Uterus (tissue), 3 donors: ENCODE measurements at regions not wholly inside any gene's neighbourhood (a gene's known extent, or its start where the extent isn't known, plus 50 kb on each side); places are given as distances from the start of the nearest gene placed in this dataset.
"Not testable (repeated sequence)": the region's sequence is repeated elsewhere in the genome, so short reads cannot be mapped to it uniquely, and the experiment has no call there.

ENCODE experiments used
- DNase-seq, 2 donors: peaks; one replicate each; pipeline ENCODE4 v3.0.0-alpha.2; 2019 to 2020
- H3K27ac ChIP-seq, 2 donors: fragments of 200-600 bp; sonication (generic); 1 replicate in 1 of 2; 2 replicates in 1 of 2; pipeline ENCODE4 v1.5.1; 2016 to 2018
- H3K27me3 ChIP-seq, 2 donors: fragments of 200-600 bp; sonication (generic); one replicate each; pipeline ENCODE4 v1.5.1; 2018 to 2019; ENCODE audit warnings: control low read depth in 1 of 2
- H3K36me3 ChIP-seq, 2 donors: fragments of 200-600 bp; sonication (generic); one replicate each; pipeline ENCODE4 v1.5.1; 2019; ENCODE audit warnings: control low read depth in 1 of 2
- H3K4me1 ChIP-seq, 2 donors: fragments of 200-600 bp; sonication (generic); one replicate each; pipeline ENCODE4 v1.5.1; 2018 to 2019; ENCODE audit warnings: control low read depth in 1 of 2
- H3K4me3 ChIP-seq, 2 donors: fragments of 200-600 bp; sonication (generic); 1 replicate in 1 of 2; 2 replicates in 1 of 2; pipeline ENCODE4 v1.5.1; 2018 to 2019; ENCODE audit warnings: mild to moderate bottlenecking in 1 of 2
- H3K9me3 ChIP-seq, 2 donors: fragments of 200-600 bp; sonication (generic); one replicate each; pipeline ENCODE4 v1.5.1; 2019; ENCODE audit warnings: control low read depth in 1 of 2
- CTCF ChIP-seq, 4 experiments: fragments of 200-600 bp in 2 of 4; fragments of 450-650 bp in 2 of 4; sonication (generic) in 2 of 4; IDR thresholded peaks; one replicate each; pipeline ENCODE4 v1.5.1; 2016 to 2019; ENCODE audit warnings: antibody characterized with exemption in 4 of 4, mild to moderate bottlenecking in 2 of 4, moderate library complexity in 1 of 4
- POLR2A ChIP-seq, 2 donors: fragments of 450-650 bp; IDR thresholded peaks; one replicate each; pipeline ENCODE4 v1.6.1; 2016; ENCODE audit warnings: antibody characterized with exemption in 2 of 2, mild to moderate bottlenecking in 1 of 2, moderate library complexity in 1 of 2
- intact Hi-C: fragments of 100-400 bp; cut with DNase I; formaldehyde crosslinking; loops from one replicate; pipeline ENCODE4 v1.15.1; 2023; ENCODE audit warnings: low total_unique reads
- donor health status: DM: yes; HTN: yes; CAD: no.

GRCh38 chr6:76881414-76881813 lies 581.9 kb downstream of the HTR1B start:
- H3K4me3 ChIP-seq: no peak overlapping the region
- TF ChIP-seq CTCF (IDR thresholded peaks at IDR 0.05) (no peak), POLR2A (IDR thresholded peaks at IDR 0.05) (no peak)
- H3K4me1 ChIP-seq: no peaks in the 10 kb centered on the region
- no peaks in the 10 kb centered on the region for H3K9me3 ChIP-seq
- H3K36me3 ChIP-seq: no peaks in the 10 kb centered on the region
- H3K27ac ChIP-seq: no peak overlapping the region
- no peaks in the 10 kb centered on the region for H3K27me3 ChIP-seq
- intact Hi-C loops: no loop called here
- DNase-seq: no peak

DNA sequence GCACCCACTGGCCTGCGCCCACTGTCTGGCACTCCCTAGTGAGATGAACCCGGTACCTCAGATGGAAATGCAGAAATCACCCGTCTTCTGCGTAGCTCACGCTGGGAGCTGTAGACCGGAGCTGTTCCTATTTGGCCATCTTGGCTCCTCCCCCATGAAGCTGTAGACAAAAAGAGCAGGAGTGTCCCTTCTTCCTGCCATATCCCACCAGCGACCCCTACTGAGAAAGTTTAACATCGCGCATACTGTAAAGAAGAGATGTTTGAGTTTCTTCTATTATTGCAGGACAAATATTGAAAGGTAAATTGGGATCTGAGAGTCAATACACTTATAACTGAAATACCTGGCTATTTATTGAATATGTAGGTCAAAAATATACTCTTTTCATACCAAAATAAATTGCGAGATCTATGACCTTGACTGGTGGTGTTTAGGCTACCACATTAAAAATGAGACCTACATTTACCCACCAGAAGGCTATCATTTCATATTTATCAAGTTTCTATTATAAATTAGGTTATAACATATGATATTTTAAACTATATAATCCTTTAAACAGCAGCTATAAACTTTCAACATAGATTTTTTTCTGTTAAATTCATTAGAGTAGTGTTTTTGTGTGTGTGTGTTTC lies 586.3 kb downstream of the HTR1B start:
- TF ChIP-seq CTCF (IDR thresholded peaks at IDR 0.05) (no peak), POLR2A (IDR thresholded peaks at IDR 0.05) (no peak)
- no peak overlapping the region for H3K4me3 ChIP-seq
- no peaks in the 10 kb centered on the region for H3K27me3 ChIP-seq
- no peak for DNase-seq
- H3K36me3 ChIP-seq: no peaks in the 10 kb centered on the region
- no peaks in the 10 kb centered on the region for H3K4me1 ChIP-seq
- H3K27ac ChIP-seq: no peak overlapping the region
- H3K9me3 ChIP-seq: no peaks in the 10 kb centered on the region
- intact Hi-C loops: no loop called here

GRCh38 chr6:76876430-76876829 lies 586.9 kb downstream of the HTR1B start:
- H3K36me3 ChIP-seq, H3K4me3 ChIP-seq, H3K27ac ChIP-seq, H3K9me3 ChIP-seq, H3K4me1 ChIP-seq, intact Hi-C loops, DNase-seq, H3K27me3 ChIP-seq: not testable (repeated sequence)

GRCh38 chr6:76867182-76867581 lies 596.1 kb downstream of the HTR1B start:
- Histone ChIP-seq H3K9me3 (no peaks in the 10 kb centered on the region), H3K36me3 (no peaks in the 10 kb centered on the region), H3K4me3 (no peak overlapping the region), H3K27me3 (no peaks in the 10 kb centered on the region), H3K27ac (no peak overlapping the region), H3K4me1 (no peaks in the 10 kb centered on the region)
- intact Hi-C loops: no loop called here
- TF ChIP-seq CTCF (IDR thresholded peaks at IDR 0.05): no peak
- no peak for TF ChIP-seq POLR2A (IDR thresholded peaks at IDR 0.05)
- DNase-seq: no peak

DNA sequence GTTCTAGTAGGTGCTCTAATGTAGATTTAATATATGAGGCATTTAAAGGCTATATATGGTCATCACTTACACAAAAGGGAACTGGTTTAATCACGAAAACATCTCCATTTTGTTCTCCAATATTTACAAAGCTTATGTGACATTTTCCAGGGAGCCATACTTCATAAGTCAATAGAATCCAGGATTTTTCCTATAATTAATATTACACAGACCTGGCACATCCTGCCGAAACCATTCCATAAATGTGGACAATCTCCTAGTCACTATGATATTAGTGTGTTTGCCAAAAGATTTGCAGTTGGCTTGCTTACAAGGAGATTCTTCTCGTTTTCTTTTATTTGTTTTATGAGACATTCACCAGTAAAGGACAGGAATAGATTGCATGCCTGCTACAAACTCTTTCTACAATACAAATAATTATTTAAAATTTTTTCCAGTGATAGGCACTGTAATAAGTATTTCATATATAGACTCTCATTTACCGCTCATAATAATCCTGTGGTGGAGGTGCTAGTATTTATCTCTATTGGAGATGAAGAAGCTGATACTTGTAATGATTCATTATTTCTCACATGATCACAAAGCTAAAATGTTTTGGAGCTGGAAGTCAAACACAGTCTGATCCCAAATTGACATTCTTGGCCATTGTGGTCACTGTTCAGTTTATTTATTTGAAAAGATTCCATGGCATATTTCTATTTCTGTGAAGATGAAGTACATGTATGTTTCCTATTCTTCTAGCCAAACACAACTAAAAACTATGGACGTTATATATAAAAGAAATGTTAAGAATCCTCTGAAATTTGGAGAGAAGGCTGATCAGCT lies 597.0 kb downstream of the HTR1B start:
- no peak overlapping the region for H3K27ac ChIP-seq
- no peaks in the 10 kb centered on the region for H3K36me3 ChIP-seq
- no peaks in the 10 kb centered on the region for H3K4me1 ChIP-seq
- no peak overlapping the region for H3K4me3 ChIP-seq
- TF ChIP-seq CTCF (IDR thresholded peaks at IDR 0.05) (no peak), POLR2A (IDR thresholded peaks at IDR 0.05) (no peak)
- H3K9me3 ChIP-seq: no peaks in the 10 kb centered on the region
- no peaks in the 10 kb centered on the region for H3K27me3 ChIP-seq
- intact Hi-C loops: no loop called here
- no peak for DNase-seq
